Heart left ventricle (tissue), 16 donors: ENCODE measurements at regions not wholly inside any gene's neighbourhood (a gene's known extent, or its start where the extent isn't known, plus 50 kb on each side); places are given as distances from the start of the nearest gene placed in this dataset.

ENCODE experiments used
- ATAC-seq, 4 donors: fragments of 200-7000 bp; cut with Tn5 transposase; one replicate each; pipeline ENCODE4 v1.9.1; 2020 to 2022; ENCODE audit warnings: moderate library complexity in 4 of 4, mild to moderate bottlenecking in 3 of 4, moderate number of reproducible peaks in 1 of 4
- DNase-seq, 5 donors: peaks; one replicate each; pipeline ENCODE4 v3.0.0-alpha.2; 2020
- H3K27ac ChIP-seq, 12 donors: fragments of 200-600 bp; sonication (generic) in 4 of 12; one replicate each; pipeline versions ENCODE4 v1.5.0 to v1.8.0; 2016 to 2022; ENCODE audit warnings: mild to moderate bottlenecking in 2 of 12
- H3K27me3 ChIP-seq, 9 donors: fragments of 200-600 bp; sonication (generic) in 2 of 9; one replicate each; pipeline versions ENCODE4 v1.5.1 to v1.8.0; 2016 to 2022; ENCODE audit warnings: mild to moderate bottlenecking in 3 of 9
- H3K36me3 ChIP-seq, 9 donors: fragments of 200-600 bp; sonication (generic) in 2 of 9; one replicate each; pipeline versions ENCODE4 v1.5.0 to v1.8.0; 2018 to 2022; ENCODE audit warnings: mild to moderate bottlenecking in 2 of 9
- H3K4me1 ChIP-seq, 12 donors: fragments of 200-600 bp; sonication (generic) in 4 of 12; one replicate each; pipeline versions ENCODE4 v1.5.0 to v1.8.0; 2016 to 2022; ENCODE audit warnings: mild to moderate bottlenecking in 3 of 12
- H3K4me3 ChIP-seq, 12 donors: fragments of 200-600 bp; sonication (generic) in 4 of 12; one replicate each; pipeline versions ENCODE4 v1.5.0 to v1.8.0; 2017 to 2022; ENCODE audit warnings: mild to moderate bottlenecking in 9 of 12, moderate library complexity in 4 of 12
- H3K9me3 ChIP-seq, 12 donors: fragments of 200-600 bp; sonication (generic) in 4 of 12; one replicate each; pipeline versions ENCODE4 v1.5.0 to v1.8.0; 2016 to 2022; ENCODE audit warnings: mild to moderate bottlenecking in 1 of 12
- CTCF ChIP-seq, 12 donors: fragments of 200-600 bp; sonication (generic) in 4 of 12; IDR thresholded peaks; one replicate each; pipeline versions ENCODE4 v1.5.0 to v1.8.0; 2018 to 2022; ENCODE audit warnings: antibody characterized with exemption in 12 of 12, mild to moderate bottlenecking in 5 of 12
- POLR2A ChIP-seq, 2 donors: fragments of 450-650 bp; IDR thresholded peaks; one replicate each; pipeline ENCODE4 v1.6.1; 2017; ENCODE audit warnings: antibody characterized with exemption in 2 of 2, mild to moderate bottlenecking in 2 of 2, moderate library complexity in 2 of 2
- WGBS, 4 donors: extraction: QIAGEN DNeasy Blood & Tissue Kit in 2 of 4; methylation state at CpG; one replicate each; pipeline versions ENCODE4 v1.1.5 to v1.1.7; 2013 to 2018; 5-methylcytosine and 5-hydroxymethylcytosine counted together
- intact Hi-C, 10 donors: fragments of 100-400 bp; cut with DNase I; formaldehyde crosslinking; loops; one replicate each; pipeline versions ENCODE4 v1.11.1 to v1.14.2; 2022
- donor health status: ischemic (EF 13 %, LVEDD 7.1; RV severe dilation, severe dysfunction).
- donor health status: healthy with polysubstance abuse.
- donor health status: DM: no; HTN: yes; CAD: no.
- donor health status: DM: no; HTN: no; CAD: no.
- donor health status: ischemic (EF 25% LVEDD 6.9; RV normal size, moderate dysfunction).
- donor health status: ischemic (EF 25% LVEDD 5.7; RV mildly dilated, moderate dysfunction).
- donor health status: healthy.
- donor health status: DM: yes; HTN: yes; CAD: no.
- donor health status: ischemic (EF 35%, LVEDD 5.7; RV mildly dilated, moderate dysfunction).
- donor health status: nonischemic (EF 11% LVEDD 7.7; RV severe dilation, severe dysfunction).
- donor health status: DM: yes; HTN: yes; CAD: no.
- donor health status: PGD.
- donor health status: ischemic (EF 29% LVEDD 5.4; RV normal size, mild dysfunction).
- donor health status: nonischemic (EF 23%, LVEDD 6.1; RV moderate dilation, normal function).

GRCh38 chr4:53832549-53832948, 231.9 kb downstream of the CHIC2 start:
- H3K4me3 ChIP-seq = no peak overlapping the region
- TF ChIP-seq CTCF (IDR thresholded peaks at IDR 0.05) (no peak), POLR2A (IDR thresholded peaks at IDR 0.05) (no peak)
- DNase-seq (no peak), ATAC-seq (no peak)
- H3K27ac ChIP-seq = no peak overlapping the region
- no peaks in the 10 kb centered on the region for H3K36me3 ChIP-seq
- H3K4me1 ChIP-seq = no peaks in the 10 kb centered on the region
- H3K9me3 ChIP-seq = peaks cover 0 to 22% (median 5%) of the 10 kb centered on the region in 12 donors
- intact Hi-C loops = no loop called here
- WGBS, 4 donors = 85 to 94% (median 89%) methylated on average over 1 of the region's 1 CpG
- peaks cover 0 to 3% (median 0%) of the 10 kb centered on the region in 9 donors for H3K27me3 ChIP-seq

GRCh38 chr4:53830511-53830910, 233.9 kb downstream of the CHIC2 start:
- no peak overlapping the region for H3K27ac ChIP-seq
- intact Hi-C loops = no loop called here
- ATAC-seq (no peak), DNase-seq (no peak)
- no peak for TF ChIP-seq POLR2A (IDR thresholded peaks at IDR 0.05)
- no peak for TF ChIP-seq CTCF (IDR thresholded peaks at IDR 0.05)
- H3K27me3 ChIP-seq = peaks cover 0 to 3% (median 0%) of the 10 kb centered on the region in 9 donors
- no peaks in the 10 kb centered on the region for H3K36me3 ChIP-seq
- H3K4me3 ChIP-seq = no peak overlapping the region
- H3K4me1 ChIP-seq = no peaks in the 10 kb centered on the region
- H3K9me3 ChIP-seq = peaks cover 0 to 22% (median 5%) of the 10 kb centered on the region in 12 donors

GRCh38 chr4:53821179-53821851, 230.0 kb upstream of the LNX1 start:
- 44 to 64% (median 53%) methylated on average over 8 of the region's 8 CpGs for whole genome bisulfite sequencing, 4 donors
- peaks cover 0 to 4% (median 0%) of the 10 kb centered on the region in 12 donors for H3K9me3 ChIP-seq
- no peaks in the 10 kb centered on the region for H3K4me1 ChIP-seq
- H3K27ac ChIP-seq = no peak overlapping the region
- TF ChIP-seq CTCF (IDR thresholded peaks at IDR 0.05) = no peak
- no peak for TF ChIP-seq POLR2A (IDR thresholded peaks at IDR 0.05)
- DNase-seq (no peak), ATAC-seq (no peak)
- intact Hi-C loops = no loop called here
- no peaks in the 10 kb centered on the region for H3K36me3 ChIP-seq
- no peaks in the 10 kb centered on the region for H3K27me3 ChIP-seq
- no peak overlapping the region for H3K4me3 ChIP-seq

- Histone ChIP-seq H3K4me1 (no peaks in the 10 kb centered on the region), H3K27me3 (no peaks in the 10 kb centered on the region), H3K4me3 (no peak overlapping the region), H3K27ac (no peak overlapping the region), H3K36me3 (no peaks in the 10 kb centered on the region), H3K9me3 (no peaks in the 10 kb centered on the region)
- DNase-seq (no peak), ATAC-seq (no peak)
- 49 to 56% (median 52%) methylated on average over 5 of the region's 5 CpGs for WGBS, 4 donors
- no peak for TF ChIP-seq CTCF (IDR thresholded peaks at IDR 0.05)
- TF ChIP-seq POLR2A (IDR thresholded peaks at IDR 0.05) = no peak
- intact Hi-C loops = no loop called here
Observed at GRCh38 chr4:53818104-53818503, 226.8 kb upstream of the LNX1 start.
